ENCODE measurements at regions not wholly inside any gene's neighbourhood (a gene's known extent, or its start where the extent isn't known, plus 50 kb on each side); places are given as distances from the start of the nearest gene placed in this dataset.

GRCh38 chr13:47647001-47647400, 354.1 kb downstream of the SUCLA2 start:
- intact Hi-C loops (cut with micrococcal nuclease; ENCODE audit: unreplicated experiment) = no loop called here
- Histone ChIP-seq H3K79me2 (ENCODE audit: insufficient read depth, low read length) (no peaks in the 10 kb centered on the region), H3K4me3 (replicated peaks in 1 of 3; ENCODE audit: insufficient read depth in 1 of 3, low read depth in 2 of 3, low read length in 3 of 3) (no peak overlapping the region), H3K4me2 (ENCODE audit: low read depth, low read length) (no peak overlapping the region), H3K36me3 (replicated peaks in 1 of 2; ENCODE audit: control insufficient read depth in 1 of 2, insufficient read depth in 2 of 2, low read length in 2 of 2) (no peaks in the 10 kb centered on the region), H3K9ac (ENCODE audit: insufficient read depth, low read depth, low read length) (no peak overlapping the region), H3K27ac (ENCODE audit: extremely low read length, insufficient read depth, low read length) (no peak overlapping the region), H3K9me3 (ENCODE audit: low read length) (no peaks in the 10 kb centered on the region), H4K20me1 (ENCODE audit: insufficient read depth, low read length) (no peaks in the 10 kb centered on the region), H3K4me1 (ENCODE audit: insufficient read depth, low read length) (no peaks in the 10 kb centered on the region), H2AFZ (ENCODE audit: low read length) (no peak overlapping the region), H3K27me3 (ENCODE audit: control insufficient read depth in 1 of 2, insufficient read depth in 2 of 2, low read length in 2 of 2) (no peaks in the 10 kb centered on the region)
- no TSS peak for BruUV-seq (replicated peaks)
- ChIA-PET POLR2A (no interaction called here), CTCF (ENCODE audit: low intra/inter-chr PET ratio, low total read pairs) (no interaction called here)
- FAIRE-seq (no peak), DNase-seq (ENCODE audit: low spot score) (no peak), ATAC-seq (no peak)
- in situ Hi-C loops (cut with HindIII; ENCODE audit: extremely low pct_ligation_motif_present, low pct_unique_long_range_greater_than_20kb) = no loop called here
- TF ChIP-seq ATF3 (CRISPR knock-in tag; IDR thresholded peaks at IDR 0.05) (no peak), ZNF18 (CRISPR knock-in tag; IDR thresholded peaks at IDR 0.05; ENCODE audit: insufficient replicate concordance) (no peak), ATRX (CRISPR knock-in tag; IDR thresholded peaks at IDR 0.05; ENCODE audit: borderline replicate concordance) (no peak), ZNF383 (CRISPR knock-in tag; IDR thresholded peaks at IDR 0.05; ENCODE audit: borderline replicate concordance) (no peak), TCF7 (IDR thresholded peaks at IDR 0.05; ENCODE audit: low read depth) (no peak), RBM22 (optimal IDR thresholded peaks at IDR 0.05; ENCODE audit: low read length) (no peak), ZNF335 (CRISPR knock-in tag; IDR thresholded peaks at IDR 0.05) (no peak), ZNF616 (CRISPR knock-in tag; IDR thresholded peaks at IDR 0.05; ENCODE audit: low read depth) (no peak), EEA1 (CRISPR knock-in tag; IDR thresholded peaks at IDR 0.05; ENCODE audit: borderline replicate concordance) (no peak), ZNF138 (CRISPR knock-in tag; IDR thresholded peaks at IDR 0.05; ENCODE audit: low read depth) (no peak)

Data from HepG2 (cell line).